Neural cell (in vitro differentiated cells): ENCODE measurements at regions not wholly inside any gene's neighbourhood (a gene's known extent, or its start where the extent isn't known, plus 50 kb on each side); places are given as distances from the start of the nearest gene placed in this dataset.

Experiments used
- H2AFZ ChIP-seq: fragments of 200-600, 300-800 bp; sonication (generic), shearing (Covaris generic); 2 replicates; pipeline ENCODE4 v1.6.0; 2014; ENCODE audit warnings: low read depth, mild to moderate bottlenecking, antibody characterized with exemption, low read length, moderate library complexity
- H3F3A ChIP-seq: fragments of 200-600 bp; shearing (Covaris generic); 2 replicates; pipeline ENCODE4 v1.6.1; 2016; ENCODE audit warnings: mild to moderate bottlenecking, moderate library complexity, mixed read lengths, antibody characterized with exemption, low read length; ENCODE audit not compliant: insufficient read depth, poor library complexity, severe bottlenecking
- H3K27ac ChIP-seq: fragments of 200-600, 300-800 bp; sonication (generic), shearing (Covaris generic); 2 replicates; pipeline ENCODE4 v1.5.1; 2014; ENCODE audit warnings: mild to moderate bottlenecking, low read length, moderate library complexity
- H3K27me3 ChIP-seq: fragments of 300-800, 200-600 bp; sonication (generic), shearing (Covaris generic); 2 replicates; pipeline ENCODE4 v1.6.0; 2014; ENCODE audit warnings: mild to moderate bottlenecking, low read depth, low read length, moderate library complexity; ENCODE audit not compliant: insufficient read depth
- H3K36me3 ChIP-seq: fragments of 300-800, 200-600 bp; sonication (generic), shearing (Covaris generic); 2 replicates; pipeline ENCODE4 v1.5.1; 2014; ENCODE audit warnings: mild to moderate bottlenecking, antibody characterized with exemption, low read length, moderate library complexity; ENCODE audit not compliant: insufficient read depth
- H3K4me2 ChIP-seq: fragments of 300-800, 200-600 bp; sonication (generic), shearing (Covaris generic); 2 replicates; pipeline ENCODE4 v1.6.0; 2014; ENCODE audit warnings: mild to moderate bottlenecking, low read length
- H3K4me3 ChIP-seq: fragments of 300-800, 200-600 bp; sonication (generic), shearing (Covaris generic); 2 replicates; pipeline ENCODE4 v1.5.1; 2014; ENCODE audit warnings: mild to moderate bottlenecking, low read length, moderate library complexity
- H3K79me2 ChIP-seq: fragments of 200-600 bp; shearing (Covaris generic); replicated peaks from 2 replicates; pipeline ENCODE4 v1.6.0; 2014; ENCODE audit warnings: mild to moderate bottlenecking, low read length, moderate library complexity; ENCODE audit not compliant: insufficient read depth
- H3K9ac ChIP-seq: fragments of 300-800, 200-600 bp; sonication (generic), shearing (Covaris generic); 2 replicates; pipeline ENCODE4 v1.6.1; 2016; ENCODE audit warnings: mild to moderate bottlenecking, low read length, mixed read lengths
- H3K9me2 ChIP-seq: fragments of 200-600 bp; shearing (Covaris generic); 2 replicates; pipeline ENCODE4 v1.6.1; 2016; ENCODE audit warnings: mild to moderate bottlenecking, low read length, mixed read lengths; ENCODE audit not compliant: insufficient read depth
- H3K9me3 ChIP-seq: fragments of 200-600, 300-800 bp; sonication (generic), shearing (Covaris generic); 2 replicates; pipeline ENCODE4 v1.6.1; 2016; ENCODE audit warnings: mild to moderate bottlenecking, mixed run types, low read length, moderate library complexity, mixed read lengths
- H4K20me1 ChIP-seq: fragments of 200-600 bp; shearing (Covaris generic); 2 replicates; pipeline ENCODE4 v1.6.1; 2016; ENCODE audit warnings: mild to moderate bottlenecking, mixed run types; ENCODE audit not compliant: insufficient read depth
- CTCF ChIP-seq: fragments of 450-650 bp; IDR thresholded peaks from 2 replicates; pipeline ENCODE4 v1.5.1; 2014; ENCODE audit warnings: antibody characterized with exemption, mild to moderate bottlenecking, moderate library complexity; ENCODE audit not compliant: poor library complexity, severe bottlenecking
- EP300 ChIP-seq: fragments of 450-650 bp; conservative IDR thresholded peaks from 2 replicates; pipeline ENCODE4 v1.6.1; 2014; ENCODE audit warnings: antibody characterized with exemption, mild to moderate bottlenecking, moderate library complexity; ENCODE audit not compliant: poor library complexity, severe bottlenecking
- EZH2 ChIP-seq: fragments of 200-600, 300-800 bp; shearing (Covaris generic), sonication (generic); IDR thresholded peaks from 2 replicates; pipeline ENCODE4 v1.6.1; 2014; ENCODE audit warnings: antibody characterized with exemption, low read length, borderline replicate concordance, mild to moderate bottlenecking; ENCODE audit not compliant: insufficient read depth, poor library complexity, severe bottlenecking
- MXI1 ChIP-seq: fragments of 450-650 bp; conservative IDR thresholded peaks from 2 replicates; pipeline ENCODE4 v1.6.1; 2014; ENCODE audit warnings: antibody characterized with exemption, mild to moderate bottlenecking; ENCODE audit not compliant: poor library complexity, severe bottlenecking
- POLR2AphosphoS5 ChIP-seq: IDR thresholded peaks from 2 replicates; pipeline ENCODE4 v1.6.1; 2012
- RAD21 ChIP-seq: fragments of 450-650 bp; conservative IDR thresholded peaks from 2 replicates; pipeline ENCODE4 v1.6.1; 2014; ENCODE audit warnings: antibody characterized with exemption, mild to moderate bottlenecking, moderate library complexity
- SMC3 ChIP-seq: fragments of 450-650 bp; conservative IDR thresholded peaks from 2 replicates; pipeline ENCODE4 v1.6.1; 2014; ENCODE audit warnings: antibody characterized with exemption, mild to moderate bottlenecking, moderate library complexity; ENCODE audit not compliant: poor library complexity
- TAF1 ChIP-seq: IDR thresholded peaks from 2 replicates; pipeline ENCODE4 v1.6.1; 2012; ENCODE audit warnings: low read depth
- TF ChIP-seq, protein P1 (sequence below): IDR thresholded peaks from 2 replicates; pipeline ENCODE4 v1.6.1; 2012; ENCODE audit warnings: borderline replicate concordance

- TF ChIP-seq RAD21 (no peak), MXI1 (no peak), SMC3 (no peak), POLR2AphosphoS5 (no peak), EP300 (no peak)
- TF ChIP-seq, protein P1, sequence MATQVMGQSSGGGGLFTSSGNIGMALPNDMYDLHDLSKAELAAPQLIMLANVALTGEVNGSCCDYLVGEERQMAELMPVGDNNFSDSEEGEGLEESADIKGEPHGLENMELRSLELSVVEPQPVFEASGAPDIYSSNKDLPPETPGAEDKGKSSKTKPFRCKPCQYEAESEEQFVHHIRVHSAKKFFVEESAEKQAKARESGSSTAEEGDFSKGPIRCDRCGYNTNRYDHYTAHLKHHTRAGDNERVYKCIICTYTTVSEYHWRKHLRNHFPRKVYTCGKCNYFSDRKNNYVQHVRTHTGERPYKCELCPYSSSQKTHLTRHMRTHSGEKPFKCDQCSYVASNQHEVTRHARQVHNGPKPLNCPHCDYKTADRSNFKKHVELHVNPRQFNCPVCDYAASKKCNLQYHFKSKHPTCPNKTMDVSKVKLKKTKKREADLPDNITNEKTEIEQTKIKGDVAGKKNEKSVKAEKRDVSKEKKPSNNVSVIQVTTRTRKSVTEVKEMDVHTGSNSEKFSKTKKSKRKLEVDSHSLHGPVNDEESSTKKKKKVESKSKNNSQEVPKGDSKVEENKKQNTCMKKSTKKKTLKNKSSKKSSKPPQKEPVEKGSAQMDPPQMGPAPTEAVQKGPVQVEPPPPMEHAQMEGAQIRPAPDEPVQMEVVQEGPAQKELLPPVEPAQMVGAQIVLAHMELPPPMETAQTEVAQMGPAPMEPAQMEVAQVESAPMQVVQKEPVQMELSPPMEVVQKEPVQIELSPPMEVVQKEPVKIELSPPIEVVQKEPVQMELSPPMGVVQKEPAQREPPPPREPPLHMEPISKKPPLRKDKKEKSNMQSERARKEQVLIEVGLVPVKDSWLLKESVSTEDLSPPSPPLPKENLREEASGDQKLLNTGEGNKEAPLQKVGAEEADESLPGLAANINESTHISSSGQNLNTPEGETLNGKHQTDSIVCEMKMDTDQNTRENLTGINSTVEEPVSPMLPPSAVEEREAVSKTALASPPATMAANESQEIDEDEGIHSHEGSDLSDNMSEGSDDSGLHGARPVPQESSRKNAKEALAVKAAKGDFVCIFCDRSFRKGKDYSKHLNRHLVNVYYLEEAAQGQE = no peak
- H3K4me2 ChIP-seq = no peak overlapping the region
- no peaks in the 10 kb centered on the region for H3K79me2 ChIP-seq
Measured at GRCh38 chr13:97879646-97880310, 73.7 kb upstream of the IPO5 start.

GRCh38 chr13:97880311-97880675 lies 73.2 kb upstream of the IPO5 start:
- no peak overlapping the region for H3K4me3 ChIP-seq
- H4K20me1 ChIP-seq = no peaks in the 10 kb centered on the region
- H3K36me3 ChIP-seq = no peaks in the 10 kb centered on the region
- no peaks in the 10 kb centered on the region for H3K79me2 ChIP-seq
- H3F3A ChIP-seq = no peaks in the 10 kb centered on the region
- no peak overlapping the region for H2AFZ ChIP-seq
- no peak overlapping the region for H3K9ac ChIP-seq
- TF ChIP-seq CTCF (no peak), TAF1 (no peak), RAD21 (no peak), MXI1 (no peak), EZH2 (no peak), POLR2AphosphoS5 (no peak), SMC3 (no peak), EP300 (no peak)
- TF ChIP-seq, protein P1 = no peak
- no peak overlapping the region for H3K27ac ChIP-seq
- H3K4me2 ChIP-seq = no peak overlapping the region
- H3K9me3 ChIP-seq = no peaks in the 10 kb centered on the region
- no peaks in the 10 kb centered on the region for H3K9me2 ChIP-seq
- no peaks in the 10 kb centered on the region for H3K27me3 ChIP-seq

More at GRCh38 chr13:97879646-97880310, 73.7 kb upstream of the IPO5 start:
- H3K9ac ChIP-seq = no peak overlapping the region
- H3F3A ChIP-seq = no peaks in the 10 kb centered on the region
- no peaks in the 10 kb centered on the region for H3K27me3 ChIP-seq
- no peaks in the 10 kb centered on the region for H3K9me3 ChIP-seq
- no peak overlapping the region for H3K27ac ChIP-seq
- no peaks in the 10 kb centered on the region for H4K20me1 ChIP-seq
- no peaks in the 10 kb centered on the region for H3K36me3 ChIP-seq
- no peak overlapping the region for H3K4me3 ChIP-seq
- no peaks in the 10 kb centered on the region for H3K9me2 ChIP-seq
- H2AFZ ChIP-seq = no peak overlapping the region
